ENCODE measurements at regions not wholly inside any gene's neighbourhood (a gene's known extent, or its start where the extent isn't known, plus 50 kb on each side); places are given as distances from the start of the nearest gene placed in this dataset.
A peak's percentile ranks its signal among the peaks of the same experiment; 100 is the strongest.
"Not testable (repeated sequence)": the region's sequence is repeated elsewhere in the genome, so short reads cannot be mapped to it uniquely, and the experiment has no call there.

GRCh38 chr2:111442767-111443454, 322.2 kb downstream of the BCL2L11 start:
- H2AFZ ChIP-seq (replicated peaks; ENCODE audit: low read length, poor library complexity); H4K8ac ChIP-seq (ENCODE audit: low read depth in 2 of 2, low read length in 2 of 2); H3K9me1 ChIP-seq (ENCODE audit: insufficient read depth, low read length); H3K56ac ChIP-seq (ENCODE audit: extremely low read depth, insufficient read depth, low read length); H3K23ac ChIP-seq (ENCODE audit: low read depth, low read length); POLR2A ChIA-PET (ENCODE audit: unreplicated experiment); H3K27ac ChIP-seq (ENCODE audit: insufficient read depth, low read length); H2AK9ac ChIP-seq (replicated peaks; ENCODE audit: low read depth, low read length, poor library complexity); H2BK20ac ChIP-seq (ENCODE audit: low read depth, low read length); H3K4ac ChIP-seq (ENCODE audit: low read depth, low read length); H3K14ac ChIP-seq (replicated peaks; ENCODE audit: low read depth, low read length); H3K4me3 ChIP-seq (ENCODE audit: insufficient read depth, low read depth, low read length); H3K27me3 ChIP-seq (ENCODE audit: control insufficient read depth, insufficient read depth, low read length); H2BK120ac ChIP-seq (ENCODE audit: low read depth, low read length); H3K4me2 ChIP-seq (ENCODE audit: low read depth, low read length); H4K5ac ChIP-seq (ENCODE audit: low read depth, low read length); H3K79me1 ChIP-seq (ENCODE audit: low read depth in 1 of 2, low read length in 2 of 2); CTCF ChIA-PET; dilution Hi-C loops (cut with HindIII; ENCODE audit: low sequenced_read_pairs, unreplicated experiment); H4K91ac ChIP-seq (ENCODE audit: insufficient read depth, low read depth, low read length); intact Hi-C loops (cut with micrococcal nuclease); H2BK15ac ChIP-seq (ENCODE audit: low read depth, low read length); DNase-seq; in situ Hi-C loops (cut with MboI; ENCODE audit: low sequenced_read_pairs); H3K9me3 ChIP-seq (ENCODE audit: control insufficient read depth, insufficient read depth, low read length); BruUV-seq (replicated peaks); H3K18ac ChIP-seq (ENCODE audit: low read depth, low read length); H2AK5ac ChIP-seq (ENCODE audit: low read depth, low read length); H2BK5ac ChIP-seq (ENCODE audit: low read depth, low read length, poor library complexity, severe bottlenecking); H3K36me3 ChIP-seq (ENCODE audit: control insufficient read depth, insufficient read depth, low read length); H4K20me1 ChIP-seq (ENCODE audit: insufficient read depth, low read length); H3K9ac ChIP-seq (ENCODE audit: low read depth, low read length); H3K4me1 ChIP-seq (ENCODE audit: control insufficient read depth, insufficient read depth, low read length): not testable (repeated sequence)
- peak; percentile 28; the same call in 1 of the 2 replicates for ATAC-seq (ENCODE audit: low read depth)
- WGBS, 2 experiments (ENCODE audit: extremely low coverage in 2 of 2, insufficient read length in 1 of 2), result no CpG with 5 or more reads among the region's 8 CpGs

GRCh38 chr2:111444516-111444915, 323.8 kb downstream of the BCL2L11 start:
- H4K8ac ChIP-seq (ENCODE audit: low read depth in 2 of 2, low read length in 2 of 2); H3K23ac ChIP-seq (ENCODE audit: low read depth, low read length); H3K4me1 ChIP-seq (ENCODE audit: control insufficient read depth, insufficient read depth, low read length); H2BK5ac ChIP-seq (ENCODE audit: low read depth, low read length, poor library complexity, severe bottlenecking); H2AK9ac ChIP-seq (replicated peaks; ENCODE audit: low read depth, low read length, poor library complexity); H2AFZ ChIP-seq (replicated peaks; ENCODE audit: low read length, poor library complexity); H3K36me3 ChIP-seq (ENCODE audit: control insufficient read depth, insufficient read depth, low read length); POLR2A ChIA-PET (ENCODE audit: unreplicated experiment); H2BK20ac ChIP-seq (ENCODE audit: low read depth, low read length); H2BK120ac ChIP-seq (ENCODE audit: low read depth, low read length); in situ Hi-C loops (cut with MboI; ENCODE audit: low sequenced_read_pairs); H2AK5ac ChIP-seq (ENCODE audit: low read depth, low read length); H3K9me3 ChIP-seq (ENCODE audit: control insufficient read depth, insufficient read depth, low read length); H3K4me3 ChIP-seq (ENCODE audit: insufficient read depth, low read depth, low read length); H3K18ac ChIP-seq (ENCODE audit: low read depth, low read length); H3K27me3 ChIP-seq (ENCODE audit: control insufficient read depth, insufficient read depth, low read length); ATAC-seq (ENCODE audit: low read depth); H3K79me1 ChIP-seq (ENCODE audit: low read depth in 1 of 2, low read length in 2 of 2); H3K56ac ChIP-seq (ENCODE audit: extremely low read depth, insufficient read depth, low read length); H3K9ac ChIP-seq (ENCODE audit: low read depth, low read length); H4K20me1 ChIP-seq (ENCODE audit: insufficient read depth, low read length); H3K4ac ChIP-seq (ENCODE audit: low read depth, low read length); H3K9me1 ChIP-seq (ENCODE audit: insufficient read depth, low read length); H4K5ac ChIP-seq (ENCODE audit: low read depth, low read length); H4K91ac ChIP-seq (ENCODE audit: insufficient read depth, low read depth, low read length); intact Hi-C loops (cut with micrococcal nuclease); H3K4me2 ChIP-seq (ENCODE audit: low read depth, low read length); H3K14ac ChIP-seq (replicated peaks; ENCODE audit: low read depth, low read length); BruUV-seq (replicated peaks); CTCF ChIA-PET; DNase-seq; H3K27ac ChIP-seq (ENCODE audit: insufficient read depth, low read length); dilution Hi-C loops (cut with HindIII; ENCODE audit: low sequenced_read_pairs, unreplicated experiment); H2BK15ac ChIP-seq (ENCODE audit: low read depth, low read length): not testable (repeated sequence)
- WGBS, 2 experiments (ENCODE audit: extremely low coverage in 2 of 2, insufficient read length in 1 of 2), result no CpG with 5 or more reads among the region's 2 CpGs
